ENCODE measurements at regions not wholly inside any gene's neighbourhood (a gene's known extent, or its start where the extent isn't known, plus 50 kb on each side); places are given as distances from the start of the nearest gene placed in this dataset.

DNA sequence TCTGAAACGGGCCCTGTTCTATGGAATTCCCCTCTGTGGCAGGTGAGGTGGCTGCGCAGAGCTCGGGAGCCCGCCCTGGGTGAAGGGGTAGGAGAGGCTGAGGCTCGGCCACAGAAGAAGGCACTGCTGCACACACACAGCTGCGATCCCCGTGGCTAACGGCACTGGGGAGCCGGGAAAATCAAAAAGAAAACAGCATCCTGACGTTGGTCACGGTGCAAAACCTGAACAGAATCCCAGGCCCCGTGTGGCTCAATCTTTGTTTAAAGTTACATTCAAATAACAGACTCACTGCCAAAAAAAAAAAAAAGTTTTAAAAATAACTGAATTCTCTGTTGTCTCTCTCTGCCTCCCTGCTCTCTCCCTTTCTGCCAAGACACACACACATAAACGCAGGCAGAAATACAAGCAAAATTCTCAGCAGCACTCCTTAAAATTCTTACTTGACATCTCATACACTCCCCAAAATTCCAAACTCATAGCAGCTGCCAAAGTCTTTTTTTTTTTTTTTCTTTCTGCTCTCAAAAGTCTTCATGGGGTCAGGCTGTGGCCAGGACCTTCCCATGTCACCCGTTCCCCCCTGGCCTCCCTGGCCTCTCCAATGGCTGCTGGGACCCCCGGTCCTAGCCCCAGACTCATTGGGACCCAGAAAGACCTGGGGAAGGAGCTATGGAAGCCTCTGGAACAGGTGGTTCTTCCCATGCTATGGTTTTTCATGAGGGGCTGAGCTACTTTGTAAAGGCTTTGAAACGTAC, 248.8 kb downstream of the TTLL2 start:
- TF ChIP-seq, protein P1, sequence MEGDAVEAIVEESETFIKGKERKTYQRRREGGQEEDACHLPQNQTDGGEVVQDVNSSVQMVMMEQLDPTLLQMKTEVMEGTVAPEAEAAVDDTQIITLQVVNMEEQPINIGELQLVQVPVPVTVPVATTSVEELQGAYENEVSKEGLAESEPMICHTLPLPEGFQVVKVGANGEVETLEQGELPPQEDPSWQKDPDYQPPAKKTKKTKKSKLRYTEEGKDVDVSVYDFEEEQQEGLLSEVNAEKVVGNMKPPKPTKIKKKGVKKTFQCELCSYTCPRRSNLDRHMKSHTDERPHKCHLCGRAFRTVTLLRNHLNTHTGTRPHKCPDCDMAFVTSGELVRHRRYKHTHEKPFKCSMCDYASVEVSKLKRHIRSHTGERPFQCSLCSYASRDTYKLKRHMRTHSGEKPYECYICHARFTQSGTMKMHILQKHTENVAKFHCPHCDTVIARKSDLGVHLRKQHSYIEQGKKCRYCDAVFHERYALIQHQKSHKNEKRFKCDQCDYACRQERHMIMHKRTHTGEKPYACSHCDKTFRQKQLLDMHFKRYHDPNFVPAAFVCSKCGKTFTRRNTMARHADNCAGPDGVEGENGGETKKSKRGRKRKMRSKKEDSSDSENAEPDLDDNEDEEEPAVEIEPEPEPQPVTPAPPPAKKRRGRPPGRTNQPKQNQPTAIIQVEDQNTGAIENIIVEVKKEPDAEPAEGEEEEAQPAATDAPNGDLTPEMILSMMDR (IDR thresholded peaks at IDR 0.05; ENCODE audit: low read length) = no peak
- TF ChIP-seq EZH2 (IDR thresholded peaks at IDR 0.05; ENCODE audit: borderline replicate concordance, low read length) = no peak

Measured in OCI-LY1 (cell line).